ENCODE measurements at regions not wholly inside any gene's neighbourhood (a gene's known extent, or its start where the extent isn't known, plus 50 kb on each side); places are given as distances from the start of the nearest gene placed in this dataset.

- Histone ChIP-seq H3K36me3 (ENCODE audit: insufficient read depth, low read length) (no peaks in the 10 kb centered on the region), H2AFZ (ENCODE audit: low read depth, low read length) (no peak overlapping the region), H3K27me3 (ENCODE audit: insufficient read depth, low read depth, low read length) (no peaks in the 10 kb centered on the region), H4K20me1 (ENCODE audit: insufficient read depth) (no peaks in the 10 kb centered on the region), H3K4me3 (ENCODE audit: low read length) (no peak overlapping the region), H3K9me2 (ENCODE audit: insufficient read depth, low read length) (no peaks in the 10 kb centered on the region), H3K9ac (ENCODE audit: low read length) (no peak overlapping the region), H3K27ac (ENCODE audit: low read length) (peak overlapping the region; percentile 42), H3F3A (ENCODE audit: insufficient read depth, low read length, poor library complexity, severe bottlenecking) (peaks cover 2% of the 10 kb centered on the region), H3K9me3 (ENCODE audit: low read length) (no peaks in the 10 kb centered on the region), H3K79me2 (replicated peaks; ENCODE audit: insufficient read depth, low read length) (no peaks in the 10 kb centered on the region), H3K4me2 (ENCODE audit: low read length) (no peak overlapping the region)
- TF ChIP-seq EZH2 (IDR thresholded peaks at IDR 0.05; ENCODE audit: borderline replicate concordance, insufficient read depth, low read length, poor library complexity, severe bottlenecking) (no peak), REST (IDR thresholded peaks at IDR 0.05; ENCODE audit: borderline replicate concordance) (no peak), RAD21 (conservative IDR thresholded peaks at IDR 0.05) (no peak), MXI1 (conservative IDR thresholded peaks at IDR 0.05; ENCODE audit: poor library complexity, severe bottlenecking) (no peak), EP300 (conservative IDR thresholded peaks at IDR 0.05; ENCODE audit: poor library complexity, severe bottlenecking) (no peak), TAF1 (IDR thresholded peaks at IDR 0.05; ENCODE audit: low read depth) (no peak), POLR2AphosphoS5 (IDR thresholded peaks at IDR 0.05) (no peak), SMC3 (conservative IDR thresholded peaks at IDR 0.05; ENCODE audit: poor library complexity) (no peak), CTCF (IDR thresholded peaks at IDR 0.05; ENCODE audit: poor library complexity, severe bottlenecking) (no peak)
Observed at GRCh38 chr21:24825348-24825747, 781.9 kb downstream of the MRPL39 start.

- Histone ChIP-seq H3K36me3 (ENCODE audit: insufficient read depth, low read length) (no peaks in the 10 kb centered on the region), H4K20me1 (ENCODE audit: insufficient read depth) (no peaks in the 10 kb centered on the region), H2AFZ (ENCODE audit: low read depth, low read length) (no peak overlapping the region), H3F3A (ENCODE audit: insufficient read depth, low read length, poor library complexity, severe bottlenecking) (peaks cover 2% of the 10 kb centered on the region), H3K27me3 (ENCODE audit: insufficient read depth, low read depth, low read length) (no peaks in the 10 kb centered on the region), H3K9me3 (ENCODE audit: low read length) (no peaks in the 10 kb centered on the region), H3K4me2 (ENCODE audit: low read length) (no peak overlapping the region), H3K9me2 (ENCODE audit: insufficient read depth, low read length) (no peaks in the 10 kb centered on the region), H3K4me3 (ENCODE audit: low read length) (no peak overlapping the region), H3K9ac (ENCODE audit: low read length) (no peak overlapping the region), H3K27ac (ENCODE audit: low read length) (no peak overlapping the region), H3K79me2 (replicated peaks; ENCODE audit: insufficient read depth, low read length) (no peaks in the 10 kb centered on the region)
- TF ChIP-seq CTCF (IDR thresholded peaks at IDR 0.05; ENCODE audit: poor library complexity, severe bottlenecking) (no peak), SMC3 (conservative IDR thresholded peaks at IDR 0.05; ENCODE audit: poor library complexity) (no peak), RAD21 (conservative IDR thresholded peaks at IDR 0.05) (no peak), POLR2AphosphoS5 (IDR thresholded peaks at IDR 0.05) (no peak), MXI1 (conservative IDR thresholded peaks at IDR 0.05; ENCODE audit: poor library complexity, severe bottlenecking) (no peak), REST (IDR thresholded peaks at IDR 0.05; ENCODE audit: borderline replicate concordance) (no peak)
Observed at GRCh38 chr21:24824209-24824608, 783.1 kb downstream of the MRPL39 start.

Data from neural cell (in vitro differentiated cells).